SK-N-SH (cell line): ENCODE measurements at regions not wholly inside any gene's neighbourhood (a gene's known extent, or its start where the extent isn't known, plus 50 kb on each side); places are given as distances from the start of the nearest gene placed in this dataset.

Source experiments
- CTCF ChIA-PET: fragments of 300-600, 350-600 bp; formaldehyde crosslinking; extraction: SDS; loops from one replicate; lab custom pipeline; 2021; lab: Yijun Ruan, JAX
- POLR2A ChIA-PET: fragments of 350-600 bp; sonication (Branson Sonifier 250); formaldehyde crosslinking; extraction: SDS; loops from one replicate; lab custom pipeline; 2020; ENCODE audit warnings: antibody characterized with exemption, inconsistent platforms; lab: Yijun Ruan, JAX
- DNase-seq: peaks from one replicate; pipeline ENCODE4 v3.0.0; 2012
- H2AFZ ChIP-seq: fragments of 200-600 bp; sonication (generic); 2 replicates; pipeline ENCODE4 v1.8.1; 2016; ENCODE audit warnings: antibody characterized with exemption, mild to moderate bottlenecking, low read depth
- H3F3A ChIP-seq: fragments of 200-600 bp; sonication (generic); replicated peaks from 2 replicates; pipeline ENCODE3; 2016; ENCODE audit warnings: antibody characterized with exemption, mild to moderate bottlenecking; ENCODE audit not compliant: insufficient read depth
- H3K27ac ChIP-seq, 2 experiments: fragments of 200-500 bp in 1 of 2; fragments of 200-600 bp in 1 of 2; sonication (Bioruptor generic) in 1 of 2; sonication (generic), shearing (Covaris generic) in 1 of 2; 2 replicates each; pipeline versions ENCODE4 v1.5.1 to v1.6.1; 2014 to 2016; ENCODE audit warnings: low read depth in 2 of 2, inconsistent platforms in 1 of 2, low read length in 1 of 2, mild to moderate bottlenecking in 1 of 2, mixed read lengths in 1 of 2
- H3K27me3 ChIP-seq: fragments of 200-600 bp; sonication (generic), shearing (Covaris generic); 2 replicates; pipeline ENCODE4 v1.6.1; 2016; ENCODE audit warnings: mixed run types; ENCODE audit not compliant: insufficient read depth
- H3K36me3 ChIP-seq, 2 experiments: fragments of 200-500 bp in 1 of 2; fragments of 200-600 bp in 1 of 2; sonication (Bioruptor generic) in 1 of 2; sonication (generic) in 1 of 2; replicated peaks in 1 of 2; 2 replicates each; pipeline versions ENCODE3 to v1.5.1; 2014 to 2016; ENCODE audit warnings: low read length in 1 of 2, mild to moderate bottlenecking in 1 of 2; ENCODE audit not compliant: insufficient read depth in 2 of 2, control insufficient read depth in 1 of 2
- H3K4me1 ChIP-seq, 2 experiments: fragments of 200-500 bp in 1 of 2; fragments of 200-600 bp in 1 of 2; sonication (Bioruptor generic) in 1 of 2; sonication (generic), shearing (Covaris generic) in 1 of 2; 2 replicates each; pipeline versions ENCODE4 v1.5.1 to v1.6.1; 2014 to 2016; ENCODE audit warnings: low read depth in 1 of 2, low read length in 1 of 2, mixed run types in 1 of 2; ENCODE audit not compliant: insufficient read depth in 2 of 2, control insufficient read depth in 1 of 2
- H3K4me2 ChIP-seq: fragments of 200-600 bp; sonication (generic), shearing (Covaris generic); 2 replicates; pipeline ENCODE4 v1.6.1; 2017; ENCODE audit warnings: mixed run types
- H3K4me3 ChIP-seq, 2 experiments: fragments of 200-500 bp in 1 of 2; fragments of 200-600 bp in 1 of 2; sonication (Bioruptor generic) in 1 of 2; sonication (generic), shearing (Covaris generic) in 1 of 2; 2 replicates each; pipeline versions ENCODE4 v1.5.1 to v1.8.1; 2014 to 2016; ENCODE audit warnings: low read depth in 2 of 2, inconsistent platforms in 1 of 2, low read length in 1 of 2, mild to moderate bottlenecking in 1 of 2, mixed read lengths in 1 of 2, moderate library complexity in 1 of 2
- H3K79me2 ChIP-seq: fragments of 200-600 bp; sonication (generic); 2 replicates; pipeline ENCODE4 v1.8.1; 2017; ENCODE audit warnings: mild to moderate bottlenecking; ENCODE audit not compliant: insufficient read depth
- H3K9ac ChIP-seq: fragments of 200-600 bp; sonication (generic); 2 replicates; pipeline ENCODE4 v1.6.1; 2017; ENCODE audit warnings: mixed run types
- H3K9me2 ChIP-seq: fragments of 200-600 bp; sonication (generic); 2 replicates; pipeline ENCODE4 v1.6.1; 2017; ENCODE audit warnings: mixed run types
- H3K9me3 ChIP-seq: fragments of 200-600 bp; sonication (generic); 2 replicates; pipeline ENCODE4 v1.6.1; 2017; ENCODE audit warnings: mixed run types, mild to moderate bottlenecking, moderate library complexity
- H4K20me1 ChIP-seq: fragments of 200-600 bp; sonication (generic); 2 replicates; pipeline ENCODE4 v1.6.1; 2017; ENCODE audit warnings: mild to moderate bottlenecking, mixed run types; ENCODE audit not compliant: insufficient read depth
- ELF1 ChIP-seq: IDR thresholded peaks from 2 replicates; pipeline ENCODE4 v1.4.0; 2012
- EZH2phosphoT487 ChIP-seq: fragments of 200-600 bp; sonication (generic); IDR thresholded peaks from 2 replicates; pipeline ENCODE4 v1.6.1; 2017; ENCODE audit warnings: low read depth, mixed run types, mild to moderate bottlenecking, antibody characterized with exemption, moderate library complexity, borderline replicate concordance
- FOSL2 ChIP-seq: IDR thresholded peaks from 2 replicates; pipeline ENCODE4 v1.4.0; 2012; ENCODE audit warnings: low read depth, mild to moderate bottlenecking, moderate library complexity, borderline replicate concordance
- IRF3 ChIP-seq: fragments of 150-350 bp; IDR thresholded peaks from 2 replicates; pipeline ENCODE4 v1.6.1; 2016; ENCODE audit warnings: mild to moderate bottlenecking, low read depth, low read length
- MAX ChIP-seq: IDR thresholded peaks from 2 replicates; pipeline ENCODE4 v1.4.0; 2012; ENCODE audit warnings: low read depth
- NFIC ChIP-seq: IDR thresholded peaks from 2 replicates; pipeline ENCODE4 v1.4.0; 2012; ENCODE audit warnings: borderline replicate concordance
- NRF1 ChIP-seq: IDR thresholded peaks from 2 replicates; pipeline ENCODE4 v1.6.1; 2012; ENCODE audit warnings: low read depth, mild to moderate bottlenecking, low read length
- PBX3 ChIP-seq: IDR thresholded peaks from 2 replicates; pipeline ENCODE4; 2012
- RAD21 ChIP-seq: IDR thresholded peaks from 2 replicates; pipeline ENCODE4 v1.6.1; 2012; ENCODE audit warnings: mild to moderate bottlenecking, low read length
- RCOR1 ChIP-seq: fragments of 150-350 bp; IDR thresholded peaks from 2 replicates; pipeline ENCODE4 v1.6.1; 2017; ENCODE audit warnings: antibody characterized with exemption, low read length
- RFX5 ChIP-seq: IDR thresholded peaks from 2 replicates; pipeline ENCODE4 v1.6.1; 2012; ENCODE audit warnings: mild to moderate bottlenecking, improper control_type of control experiment, low read length
- RXRA ChIP-seq: IDR thresholded peaks from 2 replicates; pipeline ENCODE4 v1.4.0; 2012; ENCODE audit warnings: low read depth, mild to moderate bottlenecking, borderline replicate concordance
- SMC3 ChIP-seq: IDR thresholded peaks from 2 replicates; pipeline ENCODE4 v1.6.1; 2012; ENCODE audit warnings: low read depth, low read length, improper control_type of control experiment
- TAF1 ChIP-seq: IDR thresholded peaks from 2 replicates; pipeline ENCODE4 v1.6.1; 2012; ENCODE audit warnings: low read depth, mild to moderate bottlenecking, low read length, moderate library complexity, borderline replicate concordance
- TCF12 ChIP-seq: IDR thresholded peaks from 2 replicates; pipeline ENCODE4 v1.4.0; 2012
- TEAD4 ChIP-seq: IDR thresholded peaks from 2 replicates; pipeline ENCODE4 v1.4.0; 2012; ENCODE audit warnings: mild to moderate bottlenecking, borderline replicate concordance; ENCODE audit not compliant: insufficient read depth
- USF1 ChIP-seq: IDR thresholded peaks from 2 replicates; pipeline ENCODE4 v1.4.0; 2012; ENCODE audit warnings: low read depth, borderline replicate concordance
- YY1 ChIP-seq: IDR thresholded peaks from 2 replicates; pipeline ENCODE4 v1.4.0; 2012; ENCODE audit warnings: low read depth, mild to moderate bottlenecking
- ZBTB33 ChIP-seq: IDR thresholded peaks from 2 replicates; pipeline ENCODE4 v1.4.0; 2012; ENCODE audit warnings: low read depth, borderline replicate concordance
- WGBS: methylation state at CpG from one replicate; pipeline ENCODE4 v1.1.6; 2017; ENCODE audit warnings: low lambda C conversion rate; 5-methylcytosine and 5-hydroxymethylcytosine counted together

GRCh38 chr9:21609506-21609905 is 127.4 kb upstream of the IFNE start:
- H4K20me1 ChIP-seq = no peaks in the 10 kb centered on the region
- H3K4me1 ChIP-seq = no peaks in the 10 kb centered on the region
- H3K4me3 ChIP-seq = no peak overlapping the region
- H3K4me2 ChIP-seq = no peak overlapping the region
- no peaks in the 10 kb centered on the region for H3F3A ChIP-seq
- no peak overlapping the region for H3K9ac ChIP-seq
- H2AFZ ChIP-seq = no peak overlapping the region
- H3K27ac ChIP-seq = no peak overlapping the region
- H3K79me2 ChIP-seq = no peaks in the 10 kb centered on the region
- no peak for DNase-seq
- no peaks in the 10 kb centered on the region for H3K9me3 ChIP-seq
- H3K36me3 ChIP-seq = no peaks in the 10 kb centered on the region
- CTCF ChIA-PET = no interaction called here
- WGBS = 14% methylated on average over 1 of the region's 1 CpG
- H3K9me2 ChIP-seq = no peaks in the 10 kb centered on the region
- H3K27me3 ChIP-seq = peaks cover 35% of the 10 kb centered on the region
- TF ChIP-seq USF1 (no peak), ELF1 (no peak), RXRA (no peak), IRF3 (no peak), NFIC (no peak), FOSL2 (no peak), RCOR1 (no peak), EZH2phosphoT487 (no peak), SMC3 (no peak), YY1 (no peak), TAF1 (no peak), ZBTB33 (no peak), RFX5 (no peak), RAD21 (no peak), TCF12 (no peak), NRF1 (no peak), PBX3 (no peak), TEAD4 (no peak), MAX (no peak)
- POLR2A ChIA-PET = no interaction called here
